PC-3 (cell line): ENCODE measurements at regions not wholly inside any gene's neighbourhood (a gene's known extent, or its start where the extent isn't known, plus 50 kb on each side); places are given as distances from the start of the nearest gene placed in this dataset.
"Not testable (repeated sequence)": the region's sequence is repeated elsewhere in the genome, so short reads cannot be mapped to it uniquely, and the experiment has no call there.

Experiments
- ATAC-seq: fragments of 200-7000 bp; cut with Tn5 transposase; 2 replicates; pipeline ENCODE4 v1.9.1; 2020; ENCODE audit warnings: mild to moderate bottlenecking, moderate library complexity
- BruUV-seq: library from RNA; stranded (reverse); fragments of 400-500 nt; replicated peaks from 2 replicates; lab custom pipeline; 2021; lab: Mats Ljungman, UMichigan
- CTCF ChIA-PET: fragments of 300-600 bp; sonication (Branson Sonifier 250); formaldehyde crosslinking; loops from one replicate; lab custom pipeline; 2022; ENCODE audit warnings: antibody characterized with exemption; lab: Charles Lee
- POLR2A ChIA-PET: fragments of 300-600 bp; sonication (Branson Sonifier 250); formaldehyde crosslinking; loops from one replicate; lab custom pipeline; 2022; ENCODE audit warnings: antibody characterized with exemption; ENCODE audit not compliant: unreplicated experiment; lab: Charles Lee
- DNase-seq: peaks from one replicate; pipeline ENCODE4 v3.0.0-alpha.2; 2015
- H2AFZ ChIP-seq: fragments of 300-600 bp; sonication (generic); 2 replicates; pipeline ENCODE4 v1.6.0; 2016; ENCODE audit warnings: antibody characterized with exemption, low read length
- H3F3A ChIP-seq: fragments of 300-600 bp; sonication (generic); one replicate; pipeline ENCODE4 v1.6.0; 2017; ENCODE audit warnings: antibody characterized with exemption, low read length, control low read depth, mild to moderate bottlenecking; ENCODE audit not compliant: unreplicated experiment
- H3K27ac ChIP-seq: fragments of 300-600 bp; sonication (generic); 2 replicates; pipeline ENCODE4 v1.5.1; 2016; ENCODE audit warnings: mild to moderate bottlenecking, low read length
- H3K27me3 ChIP-seq: fragments of 300-600 bp; sonication (generic); 2 replicates; pipeline ENCODE4 v1.6.1; 2016; ENCODE audit warnings: low read length, mixed read lengths
- H3K36me3 ChIP-seq: fragments of 300-600 bp; sonication (generic); 2 replicates; pipeline ENCODE4 v1.6.1; 2016; ENCODE audit warnings: low read depth, mixed run types, low read length, mixed read lengths
- H3K4me1 ChIP-seq: fragments of 300-600 bp; sonication (generic); 2 replicates; pipeline ENCODE4 v1.5.1; 2016; ENCODE audit warnings: low read length; ENCODE audit not compliant: insufficient read depth
- H3K4me2 ChIP-seq: fragments of 300-600 bp; sonication (generic); 2 replicates; pipeline ENCODE4 v1.6.0; 2016; ENCODE audit warnings: low read length
- H3K4me3 ChIP-seq: fragments of 300-600 bp; sonication (generic); 2 replicates; pipeline ENCODE4 v1.5.1; 2016; ENCODE audit warnings: mild to moderate bottlenecking, low read length, mixed read lengths
- H3K79me2 ChIP-seq: fragments of 300-600 bp; sonication (generic); 2 replicates; pipeline ENCODE4 v1.6.1; 2017; ENCODE audit warnings: low read length, mixed read lengths
- H3K9ac ChIP-seq: fragments of 300-600 bp; sonication (generic); 2 replicates; pipeline ENCODE4 v1.6.0; 2016; ENCODE audit warnings: mild to moderate bottlenecking, low read length
- H3K9me2 ChIP-seq: fragments of 300-600 bp; sonication (generic); replicated peaks from 2 replicates; pipeline ENCODE4 v1.6.1; 2016; ENCODE audit warnings: mixed run types, low read length, mixed read lengths
- H3K9me3 ChIP-seq: fragments of 300-600 bp; sonication (generic); 2 replicates; pipeline ENCODE4 v1.6.1; 2016; ENCODE audit warnings: low read length, mixed read lengths
- H4K20me1 ChIP-seq: fragments of 300-600 bp; sonication (generic); 2 replicates; pipeline ENCODE4 v1.6.1; 2016; ENCODE audit warnings: low read length, mixed read lengths
- EZH2 ChIP-seq: fragments of 300-600 bp; sonication (generic); IDR thresholded peaks from one replicate; pipeline ENCODE4 v1.6.1; 2017; ENCODE audit warnings: antibody characterized with exemption, mild to moderate bottlenecking, low read length; ENCODE audit not compliant: unreplicated experiment
- EZH2phosphoT487 ChIP-seq: fragments of 300-600 bp; sonication (generic); IDR thresholded peaks from 2 replicates; pipeline ENCODE4 v1.6.1; 2018; ENCODE audit warnings: mild to moderate bottlenecking, antibody characterized with exemption, low read length, borderline replicate concordance
- intact Hi-C: fragments of 100-400 bp; cut with micrococcal nuclease; formaldehyde crosslinking; loops from 2 replicates; pipeline ENCODE4 v1.9.0; 2023
- TF ChIP-seq, protein P1 (sequence below): fragments of 300-600 bp; sonication (generic); conservative IDR thresholded peaks from 2 replicates; pipeline ENCODE4 v1.5.1; 2017; ENCODE audit warnings: antibody characterized with exemption, low read depth, mild to moderate bottlenecking, low read length

DNA sequence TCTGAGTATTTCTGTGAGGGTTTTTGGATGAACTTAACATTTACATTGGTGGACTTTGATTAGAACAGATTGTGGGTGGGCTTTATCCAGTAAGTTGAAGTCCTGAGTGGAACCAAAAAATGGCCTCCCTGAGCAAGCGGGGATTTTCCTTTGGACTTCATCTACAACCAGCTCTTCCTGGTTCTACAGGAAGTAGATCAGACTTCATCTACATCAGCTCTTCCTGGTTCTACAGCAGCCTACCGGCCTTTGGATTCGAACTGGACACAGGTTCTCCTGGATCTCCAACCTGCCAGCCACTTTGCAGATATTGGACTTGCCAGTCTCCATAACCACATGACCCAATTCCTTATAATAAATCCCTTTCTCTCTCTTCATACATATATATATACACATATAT is 79.9 kb upstream of the STK39 start:
- TF ChIP-seq EZH2 (no peak), EZH2phosphoT487 (no peak)
- TF ChIP-seq, protein P1, sequence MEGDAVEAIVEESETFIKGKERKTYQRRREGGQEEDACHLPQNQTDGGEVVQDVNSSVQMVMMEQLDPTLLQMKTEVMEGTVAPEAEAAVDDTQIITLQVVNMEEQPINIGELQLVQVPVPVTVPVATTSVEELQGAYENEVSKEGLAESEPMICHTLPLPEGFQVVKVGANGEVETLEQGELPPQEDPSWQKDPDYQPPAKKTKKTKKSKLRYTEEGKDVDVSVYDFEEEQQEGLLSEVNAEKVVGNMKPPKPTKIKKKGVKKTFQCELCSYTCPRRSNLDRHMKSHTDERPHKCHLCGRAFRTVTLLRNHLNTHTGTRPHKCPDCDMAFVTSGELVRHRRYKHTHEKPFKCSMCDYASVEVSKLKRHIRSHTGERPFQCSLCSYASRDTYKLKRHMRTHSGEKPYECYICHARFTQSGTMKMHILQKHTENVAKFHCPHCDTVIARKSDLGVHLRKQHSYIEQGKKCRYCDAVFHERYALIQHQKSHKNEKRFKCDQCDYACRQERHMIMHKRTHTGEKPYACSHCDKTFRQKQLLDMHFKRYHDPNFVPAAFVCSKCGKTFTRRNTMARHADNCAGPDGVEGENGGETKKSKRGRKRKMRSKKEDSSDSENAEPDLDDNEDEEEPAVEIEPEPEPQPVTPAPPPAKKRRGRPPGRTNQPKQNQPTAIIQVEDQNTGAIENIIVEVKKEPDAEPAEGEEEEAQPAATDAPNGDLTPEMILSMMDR, result no peak
- H4K20me1 ChIP-seq, result no peaks in the 10 kb centered on the region
- H3K36me3 ChIP-seq, result no peaks in the 10 kb centered on the region
- H2AFZ ChIP-seq, result no peak overlapping the region
- no peaks in the 10 kb centered on the region for H3K9me2 ChIP-seq
- no peaks in the 10 kb centered on the region for H3K79me2 ChIP-seq
- H3K4me2 ChIP-seq, result no peak overlapping the region
- no peak overlapping the region for H3K4me3 ChIP-seq
- ATAC-seq, result no peak
- DNase-seq, result no peak
- intact Hi-C loops, result no loop called here
- H3K9ac ChIP-seq, result no peak overlapping the region
- no peaks in the 10 kb centered on the region for H3K27me3 ChIP-seq
- H3K27ac ChIP-seq, result no peak overlapping the region
- no peaks in the 10 kb centered on the region for H3F3A ChIP-seq
- peaks cover 10% of the 10 kb centered on the region for H3K9me3 ChIP-seq
- BruUV-seq, result no TSS peak
- CTCF ChIA-PET, result interaction anchor here (0.5 kb wide), 1 partner anchor 46 kb away, joined by 8 read pairs; no protein-coding TSS in a partner anchor
- no peaks in the 10 kb centered on the region for H3K4me1 ChIP-seq
- POLR2A ChIA-PET, result no interaction called here

DNA sequence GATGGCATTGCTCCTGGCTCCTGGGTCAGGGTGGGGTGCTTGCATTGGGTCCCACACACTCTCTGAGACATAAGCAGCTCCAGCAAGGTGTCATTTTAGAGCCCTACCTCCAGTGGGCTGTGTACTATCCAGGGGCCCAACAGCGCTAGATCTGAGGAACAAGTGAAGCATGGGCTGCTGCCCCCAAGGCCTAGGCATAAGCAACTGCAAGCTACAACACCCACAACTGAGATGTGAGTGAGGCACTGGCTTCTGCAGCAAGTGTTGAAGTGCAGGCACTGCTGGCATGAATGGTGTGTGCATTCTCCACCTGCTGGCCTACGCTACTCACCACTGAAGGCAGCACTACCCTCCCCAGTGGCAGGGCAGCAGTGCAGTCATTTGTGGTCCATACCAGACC is 81.0 kb upstream of the STK39 start:
- DNase-seq (no peak), ATAC-seq (no peak)
- H3K9ac ChIP-seq, result no peak overlapping the region
- no peak for TF ChIP-seq EZH2
- TF ChIP-seq, protein P1, result no peak
- TF ChIP-seq EZH2phosphoT487, result no peak
- BruUV-seq, result no TSS peak
- no peaks in the 10 kb centered on the region for H3K9me2 ChIP-seq
- ChIA-PET CTCF (interaction anchor here (0.5 kb wide), 1 partner anchor 210 kb away, joined by 3 read pairs; no protein-coding TSS in a partner anchor), POLR2A (no interaction called here)
- no peaks in the 10 kb centered on the region for H3F3A ChIP-seq
- no peak overlapping the region for H3K27ac ChIP-seq
- H3K9me3 ChIP-seq, result peaks cover 10% of the 10 kb centered on the region
- intact Hi-C loops, result no loop called here
- no peaks in the 10 kb centered on the region for H3K27me3 ChIP-seq
- H3K4me3 ChIP-seq, result no peak overlapping the region
- no peaks in the 10 kb centered on the region for H3K4me1 ChIP-seq
- no peaks in the 10 kb centered on the region for H3K36me3 ChIP-seq
- H2AFZ ChIP-seq, result no peak overlapping the region
- H4K20me1 ChIP-seq, result no peaks in the 10 kb centered on the region
- no peaks in the 10 kb centered on the region for H3K79me2 ChIP-seq
- no peak overlapping the region for H3K4me2 ChIP-seq

DNA sequence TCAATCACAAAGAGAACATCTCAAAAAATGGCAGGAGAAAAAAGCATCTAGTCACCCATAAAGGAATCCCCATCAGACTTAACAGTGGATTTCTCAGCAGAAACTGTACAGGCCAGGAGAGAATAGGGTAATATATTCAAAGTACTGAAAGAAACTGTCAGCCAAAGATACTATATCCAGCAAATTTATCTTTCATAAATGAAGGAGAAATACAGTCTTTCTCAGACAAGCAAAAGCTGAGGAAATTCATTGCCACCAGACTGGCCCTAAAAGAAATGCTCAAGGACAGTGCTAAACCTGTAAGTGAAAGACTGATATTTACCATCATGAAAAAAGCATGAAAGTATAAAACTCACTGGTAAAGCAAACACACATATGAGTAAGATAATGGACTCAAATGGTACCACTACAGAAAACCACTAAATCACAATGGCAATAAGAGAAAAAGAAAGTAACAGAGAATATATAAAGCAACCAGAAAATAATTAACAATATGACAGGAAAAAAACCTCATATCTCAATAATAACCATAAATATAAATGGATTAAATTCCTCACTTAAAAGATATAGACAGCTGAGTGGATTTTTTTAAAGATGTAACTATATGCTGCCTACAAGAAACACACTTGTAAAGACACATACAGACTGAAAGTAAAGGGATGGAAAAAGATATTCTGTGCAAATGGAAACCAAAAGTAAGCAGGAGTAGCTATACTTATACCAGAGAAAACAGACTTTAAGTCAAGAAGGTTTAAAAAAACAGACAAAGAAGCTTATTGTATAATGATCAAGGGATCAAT is 83.4 kb upstream of the STK39 start:
- ChIA-PET POLR2A (no interaction called here), CTCF (no interaction called here)
- DNase-seq (no peak), ATAC-seq (no peak)
- BruUV-seq, result no TSS peak
- H3K27ac ChIP-seq, result no peak overlapping the region
- intact Hi-C loops, result no loop called here
- no peak overlapping the region for H3K9ac ChIP-seq
- no peaks in the 10 kb centered on the region for H3K36me3 ChIP-seq
- H2AFZ ChIP-seq, result no peak overlapping the region
- H3K9me3 ChIP-seq, result peaks cover 10% of the 10 kb centered on the region
- no peak overlapping the region for H3K4me3 ChIP-seq
- no peaks in the 10 kb centered on the region for H3K79me2 ChIP-seq
- no peak for TF ChIP-seq EZH2phosphoT487
- TF ChIP-seq EZH2, result no peak
- TF ChIP-seq, protein P1, result no peak
- H3K4me1 ChIP-seq, result no peaks in the 10 kb centered on the region
- H3K9me2 ChIP-seq, result no peaks in the 10 kb centered on the region
- H3K4me2 ChIP-seq, result no peak overlapping the region
- H3F3A ChIP-seq, result no peaks in the 10 kb centered on the region
- no peaks in the 10 kb centered on the region for H4K20me1 ChIP-seq
- no peaks in the 10 kb centered on the region for H3K27me3 ChIP-seq

- not testable (repeated sequence) for BruUV-seq, H3K4me2 ChIP-seq, H3K9ac ChIP-seq, H3K9me2 ChIP-seq, H3F3A ChIP-seq, ATAC-seq, H3K79me2 ChIP-seq, H3K4me1 ChIP-seq, DNase-seq, H2AFZ ChIP-seq, H3K4me3 ChIP-seq, H3K36me3 ChIP-seq, H3K27ac ChIP-seq, H3K27me3 ChIP-seq, H4K20me1 ChIP-seq
- H3K9me3 ChIP-seq, result peaks cover 10% of the 10 kb centered on the region
- POLR2A ChIA-PET, result interaction anchor here (0.5 kb wide), 1 partner anchor 88 kb away, joined by 3 read pairs; the partner anchor contains the start of gene STK39
- CTCF ChIA-PET, result interaction anchor here (0.8 kb wide), 1 partner anchor 1011 kb away, joined by 3 read pairs; no protein-coding TSS in a partner anchor
- intact Hi-C loops, result loop anchor here (5.0 kb wide), 1 partner anchor 218 kb away; no protein-coding TSS in a partner anchor
Measured at GRCh38 chr2:168335254-168335653, 87.9 kb upstream of the STK39 start.
